Stimulated activated naive B cell treated with anti-CD40 and anti-IgM and Interleukin-4, amounts not matched to agents 10 μg/mL and 1 μg/mL and 100 μg/mL, for 72 hours (primary cell): ENCODE measurements at regions not wholly inside any gene's neighbourhood (a gene's known extent, or its start where the extent isn't known, plus 50 kb on each side); places are given as distances from the start of the nearest gene placed in this dataset.

Source experiments
- ATAC-seq, 2 donors: fragments of 150-1000 bp; cut with Tn5 transposase; replicated peaks; 2 replicates each; pipeline ENCODE4 v1.10.0; 2021; ENCODE audit warnings: moderate library complexity in 1 of 2
- DNase-seq: peaks from one replicate; pipeline ENCODE4 v3.0.0; 2021
- H3K27ac Mint-ChIP-seq: one replicate; pipeline ENCODE4 v1.8.0; 2022; ENCODE audit warnings: mild to moderate bottlenecking, mixed read lengths
- H3K27me3 Mint-ChIP-seq, 2 donors: one replicate each; pipeline ENCODE4 v1.8.0; 2022; ENCODE audit warnings: mixed read lengths in 2 of 2
- H3K36me3 Mint-ChIP-seq, 2 donors: one replicate each; pipeline ENCODE4 v1.8.0; 2022; ENCODE audit warnings: mixed read lengths in 2 of 2, mild to moderate bottlenecking in 1 of 2
- H3K4me1 Mint-ChIP-seq, 2 donors: one replicate each; pipeline ENCODE4 v1.8.0; 2022; ENCODE audit warnings: mixed read lengths in 2 of 2, mild to moderate bottlenecking in 1 of 2
- H3K4me3 Mint-ChIP-seq, 2 donors: one replicate each; pipeline ENCODE4 v1.8.0; 2022; ENCODE audit warnings: mild to moderate bottlenecking in 2 of 2, mixed read lengths in 2 of 2, moderate library complexity in 1 of 2
- H3K9me3 Mint-ChIP-seq, 2 donors: one replicate each; pipeline ENCODE4 v1.8.0; 2022; ENCODE audit warnings: mixed read lengths in 2 of 2, mild to moderate bottlenecking in 1 of 2

- no peak overlapping the region for H3K4me3 Mint-ChIP-seq
- peaks cover 0 to 3% of the 10 kb centered on the region in 2 donors for H3K9me3 Mint-ChIP-seq
- no peaks in the 10 kb centered on the region for H3K36me3 Mint-ChIP-seq
- H3K27ac Mint-ChIP-seq = no peak overlapping the region
- no peaks in the 10 kb centered on the region for H3K27me3 Mint-ChIP-seq
- ATAC-seq = no peak
- DNase-seq = no peak
- H3K4me1 Mint-ChIP-seq = no peaks in the 10 kb centered on the region
Measured at GRCh38 chr4:35052546-35052945, 1191.8 kb downstream of the ARAP2 start.

GRCh38 chr4:35063031-35063570 lies 1181.2 kb downstream of the ARAP2 start:
- ATAC-seq (no peak), DNase-seq (no peak)
- Mint-ChIP-seq H3K27ac (no peak overlapping the region), H3K27me3 (no peaks in the 10 kb centered on the region), H3K9me3 (no peaks in the 10 kb centered on the region), H3K4me3 (no peak overlapping the region), H3K36me3 (no peaks in the 10 kb centered on the region), H3K4me1 (no peaks in the 10 kb centered on the region)

- DNase-seq = no peak
- Mint-ChIP-seq H3K4me1 (no peaks in the 10 kb centered on the region), H3K4me3 (no peak overlapping the region), H3K27me3 (no peaks in the 10 kb centered on the region), H3K9me3 (no peaks in the 10 kb centered on the region), H3K27ac (no peak overlapping the region), H3K36me3 (no peaks in the 10 kb centered on the region)
- ATAC-seq = no peak
Measured at GRCh38 chr4:35066406-35066805, 1177.9 kb downstream of the ARAP2 start.

- ATAC-seq (no peak), DNase-seq (no peak)
- Mint-ChIP-seq H3K27ac (no peak overlapping the region), H3K4me3 (no peak overlapping the region), H3K36me3 (no peaks in the 10 kb centered on the region), H3K4me1 (no peaks in the 10 kb centered on the region), H3K27me3 (no peaks in the 10 kb centered on the region), H3K9me3 (no peaks in the 10 kb centered on the region)
Measured at GRCh38 chr4:35080799-35081198, 1163.5 kb downstream of the ARAP2 start.

DNA sequence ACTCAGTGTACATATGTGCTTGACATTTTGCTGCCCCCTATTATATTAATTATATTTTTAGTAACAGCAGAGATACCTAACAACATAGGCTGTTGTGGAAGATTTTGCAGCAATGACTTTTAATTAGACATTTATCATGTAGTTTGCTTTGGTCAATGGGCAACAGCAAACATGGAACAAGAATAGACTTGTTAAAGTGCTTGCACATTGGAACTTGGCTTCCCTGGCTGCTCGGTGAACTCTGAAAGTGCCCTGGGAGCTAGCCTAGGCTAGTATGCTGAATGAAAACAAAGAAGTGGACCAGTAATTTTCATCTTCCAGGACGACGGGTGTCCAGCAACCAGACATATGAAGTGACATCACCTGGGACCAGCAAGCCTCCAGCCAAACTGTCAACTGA lies 1157.1 kb downstream of the ARAP2 start:
- DNase-seq (no peak), ATAC-seq (no peak)
- no peaks in the 10 kb centered on the region for H3K36me3 Mint-ChIP-seq
- H3K4me3 Mint-ChIP-seq = no peak overlapping the region
- no peaks in the 10 kb centered on the region for H3K4me1 Mint-ChIP-seq
- no peak overlapping the region for H3K27ac Mint-ChIP-seq
- H3K9me3 Mint-ChIP-seq = no peaks in the 10 kb centered on the region
- H3K27me3 Mint-ChIP-seq = no peaks in the 10 kb centered on the region

DNA sequence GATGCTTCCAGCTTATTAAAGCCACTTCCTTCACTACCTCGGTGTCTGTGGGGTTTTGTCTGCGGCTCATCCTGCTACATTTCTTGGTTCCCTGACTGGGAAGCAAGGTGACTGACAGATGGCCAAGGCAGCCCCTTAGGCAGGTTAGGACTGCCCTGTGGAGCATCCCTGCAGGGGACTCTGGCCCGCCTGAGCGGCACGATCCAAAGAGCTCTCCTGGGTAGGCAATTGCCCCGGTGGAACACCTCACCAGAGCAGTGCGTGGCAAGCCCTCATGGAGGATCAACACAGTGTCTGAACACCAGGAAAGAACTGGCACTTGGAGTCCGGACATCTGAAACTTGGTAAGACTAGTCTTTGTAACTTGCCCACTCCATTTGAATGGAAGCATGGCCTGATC lies 1143.4 kb downstream of the ARAP2 start:
- Mint-ChIP-seq H3K9me3 (peaks cover 0 to 3% of the 10 kb centered on the region in 2 donors), H3K4me3 (no peak overlapping the region), H3K4me1 (no peaks in the 10 kb centered on the region), H3K36me3 (no peaks in the 10 kb centered on the region), H3K27me3 (no peaks in the 10 kb centered on the region), H3K27ac (no peak overlapping the region)
- DNase-seq (no peak), ATAC-seq (no peak)

GRCh38 chr4:35102066-35102465 lies 1142.2 kb downstream of the ARAP2 start:
- DNase-seq = no peak
- Mint-ChIP-seq H3K27me3 (no peaks in the 10 kb centered on the region), H3K4me3 (no peak overlapping the region), H3K27ac (no peak overlapping the region), H3K9me3 (no peaks in the 10 kb centered on the region), H3K4me1 (no peaks in the 10 kb centered on the region), H3K36me3 (no peaks in the 10 kb centered on the region)
- ATAC-seq = no peak

DNA sequence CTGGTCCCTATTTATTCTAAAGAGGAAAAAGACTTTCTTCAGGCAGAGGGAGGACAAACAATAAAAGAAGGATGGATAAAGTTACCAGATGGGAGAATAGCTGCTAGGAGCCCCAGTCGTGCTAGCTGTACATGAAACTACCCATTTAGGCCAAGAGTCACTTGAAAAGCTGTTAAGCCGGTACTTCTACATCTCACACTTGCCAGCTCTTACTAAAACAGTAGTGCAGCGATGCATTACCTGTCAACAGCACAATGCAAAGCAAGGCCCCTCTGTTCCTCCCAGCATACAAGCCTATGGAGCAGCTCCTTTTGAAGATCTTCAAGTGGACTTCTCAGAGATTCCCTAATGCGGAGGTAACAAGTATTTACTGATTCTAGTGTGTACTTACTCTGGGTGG lies 1138.8 kb downstream of the ARAP2 start:
- DNase-seq = no peak
- Mint-ChIP-seq H3K27ac (no peak overlapping the region), H3K27me3 (no peaks in the 10 kb centered on the region), H3K9me3 (peaks cover 0 to 4% of the 10 kb centered on the region in 2 donors), H3K4me3 (no peak overlapping the region), H3K36me3 (no peaks in the 10 kb centered on the region), H3K4me1 (no peaks in the 10 kb centered on the region)
- ATAC-seq = no peak

DNA sequence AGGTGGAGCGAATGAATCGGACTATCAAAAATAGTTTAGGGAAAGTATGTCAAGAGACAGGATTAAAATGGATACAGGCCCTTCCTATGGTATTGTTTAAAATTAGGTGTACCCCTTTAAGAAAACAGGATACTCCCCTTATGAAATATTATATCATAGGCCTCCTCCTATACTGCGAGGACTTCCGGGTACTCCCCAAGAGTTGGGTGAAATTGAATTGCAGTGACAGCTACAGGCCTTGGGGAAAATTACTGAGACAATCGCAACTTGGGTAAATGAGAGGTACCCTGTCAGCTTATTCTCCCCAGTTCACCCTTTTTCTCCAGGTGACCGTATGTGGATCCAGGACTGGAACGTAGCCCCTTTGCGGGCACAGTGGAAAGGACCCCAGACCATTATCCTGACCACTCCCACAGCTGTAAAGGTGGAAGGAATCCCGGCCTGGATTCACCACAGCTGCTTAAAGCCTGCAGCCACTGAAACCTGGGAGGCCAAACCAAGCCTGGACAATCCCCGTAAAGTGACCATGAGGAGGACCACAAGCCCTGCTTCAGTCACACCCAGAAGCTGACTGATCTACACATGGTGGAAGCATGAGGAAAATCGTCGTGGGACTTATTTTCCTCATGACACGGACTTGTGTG lies 1138.1 kb downstream of the ARAP2 start:
- Mint-ChIP-seq H3K4me1 (no peaks in the 10 kb centered on the region), H3K9me3 (peaks cover 0 to 4% of the 10 kb centered on the region in 2 donors), H3K4me3 (no peak overlapping the region), H3K27ac (no peak overlapping the region), H3K27me3 (no peaks in the 10 kb centered on the region), H3K36me3 (no peaks in the 10 kb centered on the region)
- no peak for ATAC-seq
- DNase-seq = no peak

DNA sequence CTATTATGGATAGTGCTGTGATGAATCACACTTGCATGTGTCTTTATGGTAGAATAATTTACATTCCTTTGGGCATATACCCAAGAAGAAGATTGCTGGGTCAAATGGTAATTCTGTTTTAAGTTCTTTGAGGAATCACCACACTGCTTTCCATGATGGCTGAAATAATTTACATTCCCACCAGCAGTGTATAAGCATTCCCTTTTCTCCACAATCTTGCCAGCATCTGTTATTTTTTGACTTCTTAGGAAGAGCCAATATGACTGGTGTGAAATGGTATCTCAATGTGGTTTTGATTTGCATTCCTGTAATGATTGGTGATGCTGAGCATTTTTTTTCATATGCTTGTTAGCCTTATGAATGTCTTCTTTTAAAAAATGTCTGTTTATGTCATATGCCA lies 1120.2 kb downstream of the ARAP2 start:
- H3K9me3 Mint-ChIP-seq = peaks cover 0 to 6% of the 10 kb centered on the region in 2 donors
- no peaks in the 10 kb centered on the region for H3K4me1 Mint-ChIP-seq
- no peaks in the 10 kb centered on the region for H3K27me3 Mint-ChIP-seq
- DNase-seq (no peak), ATAC-seq (no peak)
- H3K27ac Mint-ChIP-seq = no peak overlapping the region
- H3K36me3 Mint-ChIP-seq = no peaks in the 10 kb centered on the region
- H3K4me3 Mint-ChIP-seq = no peak overlapping the region

- no peaks in the 10 kb centered on the region for H3K27me3 Mint-ChIP-seq
- no peaks in the 10 kb centered on the region for H3K4me1 Mint-ChIP-seq
- no peak overlapping the region for H3K4me3 Mint-ChIP-seq
- peaks cover 0 to 6% of the 10 kb centered on the region in 2 donors for H3K9me3 Mint-ChIP-seq
- H3K36me3 Mint-ChIP-seq = no peaks in the 10 kb centered on the region
- ATAC-seq (no peak), DNase-seq (no peak)
- H3K27ac Mint-ChIP-seq = no peak overlapping the region
Measured at GRCh38 chr4:35125995-35126712, 1118.2 kb downstream of the ARAP2 start.

DNA sequence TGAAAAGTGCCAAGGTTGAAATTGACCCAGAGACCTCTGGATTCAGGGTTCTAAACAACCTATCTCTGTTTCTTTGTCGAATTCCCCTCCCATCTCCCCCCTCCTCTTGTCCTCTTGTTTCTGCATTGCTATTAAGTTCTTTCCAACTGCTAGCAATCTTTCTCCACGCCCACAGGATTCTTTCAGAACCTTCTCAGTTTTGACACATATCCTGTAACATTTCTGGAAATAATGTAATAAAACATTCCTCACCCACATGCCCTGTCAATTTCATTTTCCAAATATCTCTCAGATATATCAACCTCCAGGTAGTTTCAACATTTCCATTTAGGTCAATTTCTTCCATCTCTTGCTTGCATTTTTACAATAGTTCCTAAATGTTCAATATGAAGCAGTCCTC lies 1105.9 kb downstream of the ARAP2 start:
- Mint-ChIP-seq H3K27ac (no peak overlapping the region), H3K4me3 (no peak overlapping the region), H3K27me3 (no peaks in the 10 kb centered on the region), H3K9me3 (peaks cover 0 to 4% of the 10 kb centered on the region in 2 donors), H3K4me1 (no peaks in the 10 kb centered on the region), H3K36me3 (no peaks in the 10 kb centered on the region)
- DNase-seq = no peak
- ATAC-seq = no peak

DNA sequence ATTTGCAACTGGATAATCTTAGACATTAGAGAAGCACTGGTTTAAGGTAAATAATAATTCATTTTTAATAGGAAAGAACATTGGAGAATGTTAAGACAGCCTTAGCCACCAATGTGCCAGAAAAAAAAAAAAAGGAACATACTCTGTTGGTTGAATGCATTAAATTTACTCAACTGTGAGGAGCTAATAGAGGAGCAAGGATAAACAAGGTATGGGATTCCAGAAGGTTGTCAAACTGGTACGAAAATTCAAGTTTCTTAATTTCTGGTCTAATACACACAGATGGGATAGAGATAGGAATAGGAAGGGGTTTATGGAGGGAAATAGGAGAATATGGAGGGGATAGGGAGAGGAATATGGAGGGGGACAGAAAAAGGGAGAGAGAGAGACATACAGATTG lies 1096.6 kb downstream of the ARAP2 start:
- peaks cover 1 to 14% of the 10 kb centered on the region in 2 donors for H3K9me3 Mint-ChIP-seq
- H3K4me1 Mint-ChIP-seq = no peaks in the 10 kb centered on the region
- no peaks in the 10 kb centered on the region for H3K36me3 Mint-ChIP-seq

DNA sequence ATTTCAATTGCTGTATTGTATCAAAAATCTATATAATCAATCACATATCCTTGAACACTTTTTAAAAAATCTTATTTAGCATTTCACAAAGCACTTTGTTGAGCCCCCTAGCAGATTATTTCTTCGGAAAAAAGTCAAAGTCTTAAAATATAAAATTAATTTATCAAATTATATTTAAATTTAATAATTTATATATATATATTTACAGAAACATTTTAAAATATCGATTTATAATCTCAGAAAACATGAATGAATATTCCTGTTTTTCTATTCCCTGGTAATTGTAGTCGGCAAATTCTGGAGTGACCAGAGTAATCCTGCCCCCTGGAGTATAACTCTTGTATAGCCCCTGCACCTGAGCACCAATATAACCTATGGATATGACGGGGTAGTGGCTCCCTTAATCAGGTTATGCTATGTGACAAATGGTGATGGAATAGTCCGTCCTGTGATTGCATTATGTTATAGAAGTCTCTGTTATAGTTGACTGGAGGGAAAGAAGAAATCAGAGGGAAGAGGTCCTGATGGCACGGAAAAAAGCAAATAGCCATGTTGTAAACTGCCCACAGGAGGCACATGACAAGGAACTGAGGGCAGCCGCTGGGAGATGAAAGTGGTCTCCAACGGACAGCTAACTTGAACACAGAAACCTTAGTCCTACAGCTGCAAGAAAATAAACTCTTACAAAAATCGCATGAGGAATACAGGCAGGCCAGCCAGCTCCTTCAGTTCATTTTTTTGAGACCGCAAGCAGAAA lies 1092.3 kb downstream of the ARAP2 start:
- no peaks in the 10 kb centered on the region for H3K27me3 Mint-ChIP-seq
- ATAC-seq (no peak), DNase-seq (no peak)
- peaks cover 0 to 1% of the 10 kb centered on the region in 2 donors for H3K9me3 Mint-ChIP-seq
- H3K36me3 Mint-ChIP-seq = no peaks in the 10 kb centered on the region
- no peak overlapping the region for H3K4me3 Mint-ChIP-seq
- H3K27ac Mint-ChIP-seq = no peak overlapping the region
- H3K4me1 Mint-ChIP-seq = no peaks in the 10 kb centered on the region

More for the DNA sequence above, 1096.6 kb downstream of the ARAP2 start:
- Mint-ChIP-seq H3K27me3 (no peaks in the 10 kb centered on the region), H3K4me3 (no peak overlapping the region), H3K27ac (no peak overlapping the region)
- ATAC-seq (no peak), DNase-seq (no peak)

DNA sequence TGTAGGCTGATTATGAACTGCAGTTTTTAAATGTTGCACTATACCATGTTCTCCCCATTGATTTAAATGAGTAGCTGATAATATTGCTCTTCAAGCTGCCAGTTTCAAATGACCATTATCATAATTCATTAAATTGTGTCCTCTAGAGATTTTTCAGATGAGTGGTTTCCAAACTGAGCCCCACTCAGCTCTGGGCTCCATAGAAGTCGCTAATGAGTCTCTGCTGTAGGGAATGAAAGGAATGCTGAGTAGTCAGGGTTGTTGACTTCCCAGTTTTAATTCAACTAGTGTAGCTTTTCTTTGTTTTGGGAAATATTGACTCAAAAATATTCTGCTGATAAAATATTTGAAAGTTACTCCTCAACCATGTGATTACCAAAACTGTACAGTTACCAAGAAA lies 1081.1 kb downstream of the ARAP2 start:
- Mint-ChIP-seq H3K36me3 (no peaks in the 10 kb centered on the region), H3K9me3 (no peaks in the 10 kb centered on the region), H3K27me3 (no peaks in the 10 kb centered on the region), H3K4me3 (no peak overlapping the region), H3K4me1 (no peaks in the 10 kb centered on the region), H3K27ac (no peak overlapping the region)
- DNase-seq (no peak), ATAC-seq (no peak)
